CD4-positive, alpha-beta memory T cell (primary cell): ENCODE measurements at regions not wholly inside any gene's neighbourhood (a gene's known extent, or its start where the extent isn't known, plus 50 kb on each side); places are given as distances from the start of the nearest gene placed in this dataset.

Experiments
- CTCF ChIA-PET: fragments of 350-600 bp; sonication (Branson Sonifier 250); formaldehyde crosslinking; loops from one replicate; lab custom pipeline; 2021; ENCODE audit warnings: inconsistent platforms; ENCODE audit not compliant: partially characterized antibody; lab: Charles Lee
- POLR2A ChIA-PET: fragments of 350-600 bp; sonication (Branson Sonifier 250); formaldehyde crosslinking; loops from one replicate; lab custom pipeline; 2021; ENCODE audit not compliant: partially characterized antibody; lab: Charles Lee
- DNase-seq, 5 donors: peaks; one replicate each; pipeline versions ENCODE4 v3.0.0 to v3.0.0-alpha.2; 2020 to 2022; ENCODE audit warnings: mixed read lengths in 1 of 5
- H3K27ac ChIP-seq: one replicate; pipeline ENCODE4 v1.7.0; 2013; ENCODE audit warnings: low read depth, low read length
- H3K27me3 ChIP-seq: 2 replicates; pipeline ENCODE4 v1.7.0; 2013; ENCODE audit warnings: mild to moderate bottlenecking, low read length, moderate library complexity; ENCODE audit not compliant: insufficient read depth
- H3K36me3 ChIP-seq: 2 replicates; pipeline ENCODE4 v1.7.0; 2013; ENCODE audit warnings: mild to moderate bottlenecking, low read length, moderate library complexity; ENCODE audit not compliant: insufficient read depth
- H3K4me1 ChIP-seq: 2 replicates; pipeline ENCODE4 v1.7.0; 2013; ENCODE audit warnings: mild to moderate bottlenecking, low read length, moderate library complexity; ENCODE audit not compliant: insufficient read depth
- H3K4me3 ChIP-seq, 2 donors: one replicate each; pipeline ENCODE4 v1.7.0; 2013; ENCODE audit warnings: low read length in 2 of 2, mild to moderate bottlenecking in 1 of 2
- H3K9me3 ChIP-seq, 2 donors: one replicate each; pipeline ENCODE4 v1.7.0; 2013; ENCODE audit warnings: low read length in 2 of 2, control low read depth in 1 of 2; ENCODE audit not compliant: control insufficient read depth in 1 of 2
- H3K27ac Mint-ChIP-seq, 7 donors: one replicate each; pipeline ENCODE4 v1.8.0; 2020 to 2021; ENCODE audit warnings: mixed read lengths in 7 of 7, mild to moderate bottlenecking in 6 of 7, inconsistent platforms in 3 of 7, moderate library complexity in 3 of 7
- H3K27me3 Mint-ChIP-seq, 2 donors: one replicate each; pipeline ENCODE4 v1.8.0; 2020 to 2021; ENCODE audit warnings: mixed read lengths in 2 of 2
- H3K36me3 Mint-ChIP-seq, 2 donors: one replicate each; pipeline ENCODE4 v1.8.0; 2020 to 2021; ENCODE audit warnings: mixed read lengths in 2 of 2, inconsistent platforms in 1 of 2, mild to moderate bottlenecking in 1 of 2
- H3K4me1 Mint-ChIP-seq, 4 donors: one replicate each; pipeline ENCODE4 v1.8.0; 2020 to 2021; ENCODE audit warnings: mixed read lengths in 4 of 4, mild to moderate bottlenecking in 1 of 4
- H3K4me3 Mint-ChIP-seq, 8 donors: one replicate each; pipeline ENCODE4 v1.8.0; 2020 to 2021; ENCODE audit warnings: mixed read lengths in 8 of 8, mild to moderate bottlenecking in 7 of 8, moderate library complexity in 6 of 8, inconsistent platforms in 3 of 8
- H3K9me3 Mint-ChIP-seq, 8 donors: one replicate each; pipeline ENCODE4 v1.8.0; 2020 to 2021; ENCODE audit warnings: mixed read lengths in 8 of 8, mild to moderate bottlenecking in 5 of 8, inconsistent platforms in 3 of 8, moderate library complexity in 1 of 8
- intact Hi-C: fragments of 100-400 bp; cut with micrococcal nuclease; formaldehyde crosslinking; loops from one replicate; pipeline ENCODE4 v1.15.1; 2023

DNA sequence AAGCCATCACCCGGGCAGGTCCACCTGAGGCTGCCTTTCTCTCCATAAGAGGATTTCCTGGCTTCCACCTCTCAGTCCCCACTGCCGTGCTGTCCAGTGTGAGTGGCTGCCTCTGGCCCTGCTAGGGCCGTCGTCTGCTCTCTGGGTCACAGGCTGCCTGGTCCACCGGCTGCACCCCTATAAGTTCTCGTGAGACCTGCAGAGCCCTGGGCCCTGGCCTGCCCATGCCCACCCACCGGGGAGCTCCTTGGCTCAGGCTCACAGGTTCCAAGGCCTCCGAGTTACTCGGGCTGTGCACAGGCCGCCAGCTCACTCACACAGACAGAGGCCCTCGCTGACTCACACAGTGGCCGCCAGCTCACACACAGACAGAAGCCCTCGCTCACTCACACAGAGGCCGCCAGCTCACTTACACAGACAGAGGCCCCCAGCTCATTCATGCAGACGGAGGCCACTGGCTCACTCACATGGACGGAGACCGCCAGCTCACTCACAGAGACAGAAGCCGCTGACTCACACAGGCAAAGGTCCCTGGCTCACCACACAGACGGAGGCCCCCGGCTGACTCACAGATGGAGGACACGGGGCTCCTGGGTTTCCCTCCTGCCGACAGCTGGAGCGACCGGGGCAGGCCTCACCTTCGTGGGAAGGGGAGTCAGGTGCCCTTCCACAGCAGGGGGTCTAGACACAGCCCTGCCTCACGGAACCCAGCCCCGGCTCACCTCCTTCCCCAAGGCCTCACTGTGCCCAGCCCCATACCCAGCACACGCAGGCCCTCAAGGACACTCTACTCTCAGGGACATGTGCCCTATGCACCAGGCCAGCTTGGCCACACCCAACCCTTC, 334.1 kb upstream of the MYT1L start:
- Histone ChIP-seq H3K27me3 (no peaks in the 10 kb centered on the region), H3K36me3 (no peaks in the 10 kb centered on the region), H3K4me3 (no peak overlapping the region), H3K9me3 (no peaks in the 10 kb centered on the region), H3K4me1 (no peaks in the 10 kb centered on the region), H3K27ac (no peak overlapping the region)
- CTCF ChIA-PET, result no interaction called here
- DNase-seq, result no peak
- Mint-ChIP-seq H3K4me1 (no peaks in the 10 kb centered on the region), H3K4me3 (no peak overlapping the region), H3K27ac (no peak overlapping the region), H3K27me3 (no peaks in the 10 kb centered on the region), H3K36me3 (no peaks in the 10 kb centered on the region), H3K9me3 (peaks cover 0 to 5% (median 1%) of the 10 kb centered on the region in 8 donors)
- POLR2A ChIA-PET, result no interaction called here
- intact Hi-C loops, result no loop called here

GRCh38 chr2:2663401-2664036, 332.4 kb upstream of the MYT1L start:
- H3K4me1 Mint-ChIP-seq, result no peaks in the 10 kb centered on the region
- no peak overlapping the region for H3K27ac Mint-ChIP-seq
- POLR2A ChIA-PET, result no interaction called here

DNA sequence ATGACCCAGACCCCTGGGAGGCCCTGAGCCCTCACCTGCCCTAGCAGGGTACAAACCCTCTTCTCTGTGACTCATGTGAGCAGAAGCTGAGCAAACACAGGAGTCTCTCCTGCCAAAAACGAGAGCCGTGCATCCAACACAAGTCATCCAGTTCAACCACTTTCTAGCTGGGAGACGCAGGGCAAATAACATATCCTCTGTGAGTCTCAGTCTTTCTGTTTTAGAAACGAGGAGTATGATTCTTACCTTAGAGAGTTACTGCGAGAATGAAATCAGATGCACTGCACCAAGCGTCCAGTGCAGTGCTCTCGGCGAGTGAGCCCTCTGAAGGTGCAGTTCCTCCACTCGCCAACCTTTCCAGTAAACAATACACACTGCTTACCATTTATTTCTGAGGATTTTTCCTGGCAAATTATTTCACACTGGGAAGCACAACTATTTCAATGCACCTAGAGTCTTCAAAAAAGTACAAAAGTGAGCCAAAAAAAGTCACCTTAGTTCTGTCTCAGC, 331.8 kb upstream of the MYT1L start:
- Histone ChIP-seq H3K27me3 (no peaks in the 10 kb centered on the region), H3K4me1 (no peaks in the 10 kb centered on the region), H3K36me3 (no peaks in the 10 kb centered on the region), H3K4me3 (no peak overlapping the region), H3K27ac (no peak overlapping the region), H3K9me3 (no peaks in the 10 kb centered on the region)
- no peak for DNase-seq
- Mint-ChIP-seq H3K4me3 (no peak overlapping the region), H3K36me3 (no peaks in the 10 kb centered on the region), H3K9me3 (peaks cover 0 to 25% (median 6%) of the 10 kb centered on the region in 8 donors), H3K27ac (peak overlapping the region in 1 of 7 donors; percentile 32), H3K27me3 (no peaks in the 10 kb centered on the region), H3K4me1 (no peaks in the 10 kb centered on the region)
- ChIA-PET POLR2A (no interaction called here), CTCF (no interaction called here)
- intact Hi-C loops, result no loop called here

More at GRCh38 chr2:2663401-2664036, 332.4 kb upstream of the MYT1L start:
- H3K36me3 Mint-ChIP-seq, result no peaks in the 10 kb centered on the region
- Histone ChIP-seq H3K4me1 (no peaks in the 10 kb centered on the region), H3K36me3 (no peaks in the 10 kb centered on the region), H3K4me3 (no peak overlapping the region), H3K9me3 (no peaks in the 10 kb centered on the region), H3K27ac (no peak overlapping the region), H3K27me3 (no peaks in the 10 kb centered on the region)
- no peak for DNase-seq
- H3K9me3 Mint-ChIP-seq, result peaks cover 0 to 19% (median 3%) of the 10 kb centered on the region in 8 donors
- H3K4me3 Mint-ChIP-seq, result no peak overlapping the region
- intact Hi-C loops, result no loop called here
- CTCF ChIA-PET, result no interaction called here
- H3K27me3 Mint-ChIP-seq, result no peaks in the 10 kb centered on the region

DNA sequence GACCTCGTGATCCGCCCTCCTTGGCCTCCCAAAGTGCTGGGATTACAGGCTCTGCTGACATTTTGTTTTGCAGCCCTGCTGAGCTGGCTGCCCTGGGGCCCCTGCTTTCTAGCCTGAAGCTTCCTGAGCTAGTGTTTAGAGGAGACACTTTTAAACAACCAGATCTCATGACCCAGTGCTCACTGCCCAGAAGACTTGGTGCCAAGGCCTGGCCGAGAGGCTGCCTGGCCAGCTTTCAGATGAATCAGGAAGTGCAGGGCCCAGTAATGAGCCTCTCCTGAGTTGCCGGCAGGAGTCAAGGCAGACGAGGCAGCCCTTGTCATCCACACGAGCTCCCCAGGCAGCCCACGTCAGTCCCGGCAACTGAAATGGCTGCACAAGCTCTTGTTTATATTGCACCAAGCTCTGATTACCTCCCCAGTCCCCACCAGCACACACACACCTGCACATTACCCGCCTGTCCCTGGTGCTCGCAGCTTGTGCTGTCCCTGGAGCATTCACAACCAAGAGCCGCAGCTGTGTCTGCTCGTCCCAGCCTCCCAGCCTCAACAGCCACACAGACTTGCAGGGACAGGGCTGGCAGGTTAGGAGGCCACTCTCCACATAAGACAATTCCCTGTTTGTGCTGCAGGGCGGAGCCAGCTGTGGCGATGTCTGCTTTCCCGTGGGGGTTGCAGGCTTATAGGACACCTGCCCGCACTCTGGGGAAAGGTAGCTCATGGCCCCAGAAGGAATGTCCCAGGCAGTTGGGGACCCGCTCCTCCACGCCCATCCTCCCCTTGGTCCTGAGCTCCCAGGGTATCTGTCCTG, 331.2 kb upstream of the MYT1L start:
- intact Hi-C loops, result no loop called here
- no peaks in the 10 kb centered on the region for H3K9me3 ChIP-seq
- Mint-ChIP-seq H3K4me3 (no peak overlapping the region), H3K36me3 (no peaks in the 10 kb centered on the region), H3K4me1 (no peaks in the 10 kb centered on the region), H3K9me3 (peaks cover 0 to 25% (median 6%) of the 10 kb centered on the region in 8 donors), H3K27me3 (no peaks in the 10 kb centered on the region), H3K27ac (no peak overlapping the region)
- DNase-seq, result no peak
- no peak overlapping the region for H3K27ac ChIP-seq
- CTCF ChIA-PET, result no interaction called here
- H3K27me3 ChIP-seq, result no peaks in the 10 kb centered on the region
- POLR2A ChIA-PET, result no interaction called here
- H3K4me1 ChIP-seq, result no peaks in the 10 kb centered on the region
- no peaks in the 10 kb centered on the region for H3K36me3 ChIP-seq
- H3K4me3 ChIP-seq, result no peak overlapping the region

GRCh38 chr2:2660789-2661355, 329.8 kb upstream of the MYT1L start:
- H3K4me3 ChIP-seq, result no peak overlapping the region
- H3K27ac Mint-ChIP-seq, result no peak overlapping the region
- H3K4me1 ChIP-seq, result no peaks in the 10 kb centered on the region
- no peaks in the 10 kb centered on the region for H3K4me1 Mint-ChIP-seq
- no peaks in the 10 kb centered on the region for H3K27me3 Mint-ChIP-seq
- no peak for DNase-seq
- no peaks in the 10 kb centered on the region for H3K9me3 ChIP-seq
- no peaks in the 10 kb centered on the region for H3K27me3 ChIP-seq
- no peak overlapping the region for H3K27ac ChIP-seq
- intact Hi-C loops, result no loop called here
- H3K4me3 Mint-ChIP-seq, result peak overlapping the region in 1 of 8 donors; percentile 28
- ChIA-PET CTCF (no interaction called here), POLR2A (no interaction called here)
- H3K36me3 Mint-ChIP-seq, result no peaks in the 10 kb centered on the region
- H3K36me3 ChIP-seq, result no peaks in the 10 kb centered on the region
- peaks cover 0 to 25% (median 6%) of the 10 kb centered on the region in 8 donors for H3K9me3 Mint-ChIP-seq

DNA sequence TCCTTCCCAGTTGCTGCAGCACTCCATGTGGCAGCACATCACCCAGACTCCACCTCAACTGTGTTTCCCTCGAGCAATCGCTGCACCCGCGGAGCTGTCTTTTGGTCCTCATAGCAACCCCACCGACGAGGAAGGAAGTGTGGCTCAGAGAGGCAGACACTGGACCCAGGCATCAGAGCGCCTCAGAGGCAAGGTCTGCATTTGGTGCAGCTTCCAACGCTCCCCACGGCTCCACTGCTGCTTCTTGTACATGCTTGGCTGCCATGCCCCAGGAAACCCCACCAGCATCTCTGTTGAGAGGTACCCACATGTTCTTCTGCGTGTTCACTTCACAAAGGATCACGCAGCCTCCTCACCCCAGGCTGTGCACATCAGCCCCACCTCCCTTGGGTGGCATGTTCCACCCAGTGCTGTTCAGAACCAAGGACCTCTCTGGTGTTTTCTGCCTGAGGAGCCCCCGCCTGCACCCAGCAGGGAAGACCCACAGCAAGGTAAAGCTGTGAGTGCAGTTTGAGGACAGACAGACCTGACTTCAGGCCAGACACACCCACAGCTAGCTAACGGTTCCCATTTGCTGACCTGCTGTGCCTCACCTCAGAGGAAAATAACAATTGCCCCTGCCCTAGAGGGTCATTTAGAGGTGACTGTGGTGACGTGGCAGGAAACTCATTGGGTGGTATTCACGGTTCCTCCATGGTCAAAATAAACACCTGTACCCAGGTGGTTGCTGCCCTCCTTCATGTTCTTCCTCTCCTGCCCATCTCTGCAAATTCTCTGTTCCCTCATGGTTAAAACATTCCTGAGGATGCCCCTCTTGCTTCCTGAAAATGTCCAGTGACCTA, 326.3 kb upstream of the MYT1L start:
- Histone ChIP-seq H3K4me3 (no peak overlapping the region), H3K27me3 (no peaks in the 10 kb centered on the region), H3K36me3 (no peaks in the 10 kb centered on the region), H3K27ac (no peak overlapping the region), H3K9me3 (no peaks in the 10 kb centered on the region), H3K4me1 (no peaks in the 10 kb centered on the region)
- no peak overlapping the region for H3K27ac Mint-ChIP-seq
- H3K36me3 Mint-ChIP-seq, result no peaks in the 10 kb centered on the region
- ChIA-PET POLR2A (no interaction called here), CTCF (no interaction called here)
- peaks cover 0 to 25% (median 6%) of the 10 kb centered on the region in 8 donors for H3K9me3 Mint-ChIP-seq
- no peak overlapping the region for H3K4me3 Mint-ChIP-seq
- H3K27me3 Mint-ChIP-seq, result no peaks in the 10 kb centered on the region
- no peaks in the 10 kb centered on the region for H3K4me1 Mint-ChIP-seq
- intact Hi-C loops, result no loop called here
- DNase-seq, result no peak
